PFSK-1 (cell line): ENCODE measurements at regions not wholly inside any gene's neighbourhood (a gene's known extent, or its start where the extent isn't known, plus 50 kb on each side); places are given as distances from the start of the nearest gene placed in this dataset.

ENCODE experiments used
- FOXP2 ChIP-seq: optimal IDR thresholded peaks from 2 replicates; pipeline ENCODE3; 2011; ENCODE audit warnings: borderline replicate concordance, control low read depth, inconsistent platforms; ENCODE audit not compliant: insufficient read depth; ENCODE audit errors: extremely low read length, extremely low read depth
- POLR2AphosphoS5 ChIP-seq: IDR thresholded peaks from 2 replicates; pipeline ENCODE4 v1.6.1; 2012; ENCODE audit warnings: low read depth, mild to moderate bottlenecking, control low read depth, low read length, moderate library complexity
- REST ChIP-seq, 2 experiments: IDR thresholded peaks; 2 replicates each; pipeline versions ENCODE4 v1.6.1 to v1.8.0; 2011 to 2012; ENCODE audit warnings: low read depth in 2 of 2, low read length in 2 of 2, control low read depth in 1 of 2, inconsistent platforms in 1 of 2, mild to moderate bottlenecking in 1 of 2, moderate library complexity in 1 of 2; ENCODE audit not compliant: insufficient read depth in 1 of 2
- SIN3A ChIP-seq: IDR thresholded peaks from 2 replicates; pipeline ENCODE4 v1.6.1; 2012; ENCODE audit warnings: mild to moderate bottlenecking, low read length, moderate library complexity, borderline replicate concordance; ENCODE audit not compliant: insufficient read depth
- TAF1 ChIP-seq: IDR thresholded peaks from 2 replicates; pipeline ENCODE4 v1.6.1; 2012; ENCODE audit warnings: low read length, control low read depth, borderline replicate concordance; ENCODE audit not compliant: insufficient read depth

- TF ChIP-seq FOXP2 = no peak
- no peak for TF ChIP-seq REST (IDR thresholded peaks at IDR 0.05; ENCODE audit: insufficient read depth in 1 of 2, low read depth in 2 of 2, low read length in 2 of 2)
- TF ChIP-seq SIN3A = no peak
- no peak for TF ChIP-seq TAF1
- no peak for TF ChIP-seq POLR2AphosphoS5
These were observed 211.9 kb upstream of the GLI3 start for GRCh38 chr7:42448901-42449300.

- TF ChIP-seq REST (IDR thresholded peaks at IDR 0.05; ENCODE audit: insufficient read depth in 1 of 2, low read depth in 2 of 2, low read length in 2 of 2) (no peak), TAF1 (no peak), FOXP2 (no peak), SIN3A (no peak), POLR2AphosphoS5 (no peak)
These were observed 208.7 kb upstream of the GLI3 start for GRCh38 chr7:42445691-42446090.

- TF ChIP-seq SIN3A (no peak), POLR2AphosphoS5 (no peak), FOXP2 (no peak), REST (IDR thresholded peaks at IDR 0.05; ENCODE audit: insufficient read depth in 1 of 2, low read depth in 2 of 2, low read length in 2 of 2) (no peak), TAF1 (no peak)
These were observed 203.9 kb upstream of the GLI3 start for GRCh38 chr7:42440951-42441350.

- no peak for TF ChIP-seq POLR2AphosphoS5
- TF ChIP-seq REST (IDR thresholded peaks at IDR 0.05; ENCODE audit: insufficient read depth in 1 of 2, low read depth in 2 of 2, low read length in 2 of 2) = no peak
These were observed 195.6 kb upstream of the GLI3 start for GRCh38 chr7:42432644-42433043.

GRCh38 chr7:42431873-42432272 is 194.9 kb upstream of the GLI3 start:
- TF ChIP-seq FOXP2 (no peak), POLR2AphosphoS5 (no peak), SIN3A (no peak), REST (IDR thresholded peaks at IDR 0.05; ENCODE audit: insufficient read depth in 1 of 2, low read depth in 2 of 2, low read length in 2 of 2) (no peak), TAF1 (no peak)
